Osteocyte (in vitro differentiated cells): ENCODE measurements at regions not wholly inside any gene's neighbourhood (a gene's known extent, or its start where the extent isn't known, plus 50 kb on each side); places are given as distances from the start of the nearest gene placed in this dataset.

Source experiments
- DNase-seq: peaks from one replicate; pipeline ENCODE4 v3.0.0; 2021; ENCODE audit warnings: mixed read lengths; ENCODE audit not compliant: unreplicated experiment; ENCODE audit errors: extremely low spot score
- H3K27ac Mint-ChIP-seq: one replicate; pipeline ENCODE4 v1.8.0; 2021; ENCODE audit warnings: mild to moderate bottlenecking, mixed read lengths; ENCODE audit not compliant: unreplicated experiment
- H3K27me3 Mint-ChIP-seq: one replicate; pipeline ENCODE4 v1.8.0; 2021; ENCODE audit warnings: mixed read lengths; ENCODE audit not compliant: unreplicated experiment
- H3K36me3 Mint-ChIP-seq: one replicate; pipeline ENCODE4 v1.8.0; 2021; ENCODE audit warnings: mixed read lengths; ENCODE audit not compliant: unreplicated experiment
- H3K4me1 Mint-ChIP-seq: one replicate; pipeline ENCODE4 v1.8.0; 2021; ENCODE audit warnings: mixed read lengths; ENCODE audit not compliant: unreplicated experiment
- H3K4me3 Mint-ChIP-seq: one replicate; pipeline ENCODE4 v1.8.0; 2021; ENCODE audit warnings: mild to moderate bottlenecking, moderate library complexity, mixed read lengths; ENCODE audit not compliant: unreplicated experiment
- H3K9me3 Mint-ChIP-seq: one replicate; pipeline ENCODE4 v1.8.0; 2021; ENCODE audit warnings: mixed read lengths; ENCODE audit not compliant: unreplicated experiment
- CTCF ChIP-seq: fragments of 200-600 bp; sonication (generic); IDR thresholded peaks from 2 replicates; pipeline ENCODE4 v1.5.0; 2021; ENCODE audit warnings: antibody characterized with exemption, mild to moderate bottlenecking, moderate library complexity

- Mint-ChIP-seq H3K4me3 (no peak overlapping the region), H3K9me3 (no peaks in the 10 kb centered on the region), H3K27ac (no peak overlapping the region), H3K36me3 (no peaks in the 10 kb centered on the region), H3K4me1 (peaks cover 2% of the 10 kb centered on the region), H3K27me3 (no peaks in the 10 kb centered on the region)
- DNase-seq = no peak
- TF ChIP-seq CTCF = peak; percentile 74
Measured at GRCh38 chrX:140057001-140057411, 91.7 kb upstream of the CXorf66 start.

- no peak for DNase-seq
- no peak for TF ChIP-seq CTCF
- Mint-ChIP-seq H3K27me3 (no peaks in the 10 kb centered on the region), H3K36me3 (no peaks in the 10 kb centered on the region), H3K27ac (no peak overlapping the region), H3K4me1 (peaks cover 2% of the 10 kb centered on the region), H3K4me3 (no peak overlapping the region), H3K9me3 (no peaks in the 10 kb centered on the region)
Measured at GRCh38 chrX:140053846-140054245, 88.5 kb upstream of the CXorf66 start.

GRCh38 chrX:140050906-140051305 is 85.6 kb upstream of the CXorf66 start:
- H3K4me3 Mint-ChIP-seq = no peak overlapping the region
- H3K27ac Mint-ChIP-seq = no peak overlapping the region
- H3K9me3 Mint-ChIP-seq = no peaks in the 10 kb centered on the region
- no peaks in the 10 kb centered on the region for H3K4me1 Mint-ChIP-seq
- DNase-seq = no peak
- TF ChIP-seq CTCF = peak; percentile 47
- no peaks in the 10 kb centered on the region for H3K36me3 Mint-ChIP-seq
- no peaks in the 10 kb centered on the region for H3K27me3 Mint-ChIP-seq

- DNase-seq = no peak
- no peaks in the 10 kb centered on the region for H3K36me3 Mint-ChIP-seq
- H3K27ac Mint-ChIP-seq = no peak overlapping the region
- H3K4me1 Mint-ChIP-seq = no peaks in the 10 kb centered on the region
- no peaks in the 10 kb centered on the region for H3K27me3 Mint-ChIP-seq
- no peak overlapping the region for H3K4me3 Mint-ChIP-seq
- no peak for TF ChIP-seq CTCF
- H3K9me3 Mint-ChIP-seq = peaks cover 31% of the 10 kb centered on the region
Measured at GRCh38 chrX:140040386-140040785, 75.1 kb upstream of the CXorf66 start.

- Mint-ChIP-seq H3K4me1 (no peaks in the 10 kb centered on the region), H3K36me3 (no peaks in the 10 kb centered on the region), H3K27ac (no peak overlapping the region), H3K27me3 (no peaks in the 10 kb centered on the region), H3K4me3 (no peak overlapping the region), H3K9me3 (peaks cover 39% of the 10 kb centered on the region)
- no peak for TF ChIP-seq CTCF
- DNase-seq = no peak
Measured at GRCh38 chrX:140038842-140039241, 73.5 kb upstream of the CXorf66 start.
